ENCODE measurements at regions not wholly inside any gene's neighbourhood (a gene's known extent, or its start where the extent isn't known, plus 50 kb on each side); places are given as distances from the start of the nearest gene placed in this dataset.

DNA sequence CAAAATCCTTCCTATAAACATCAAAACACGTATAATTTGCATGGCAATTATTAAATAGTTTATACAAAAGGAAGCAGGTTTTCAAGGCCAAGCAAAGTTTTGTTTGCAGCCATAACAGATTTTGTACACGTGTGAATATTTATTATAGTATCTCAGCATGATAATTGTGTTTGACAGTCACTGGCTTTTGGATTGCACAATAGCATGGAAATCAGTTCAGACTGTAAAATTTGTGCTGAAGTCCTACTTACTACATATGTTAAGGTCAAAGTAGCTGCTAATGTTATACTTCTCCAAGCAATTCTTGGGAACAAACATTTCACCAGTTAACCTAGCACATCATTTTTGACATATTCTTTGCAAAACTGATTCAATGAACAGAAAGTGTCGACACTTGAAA, 287.6 kb upstream of the POM121L12 start:
- POLR2A ChIA-PET (ENCODE audit: partially characterized antibody): no interaction called here

More for the DNA sequence above, 287.6 kb upstream of the POM121L12 start:
- H3K23me2 ChIP-seq (ENCODE audit: low read depth, low read length): no peaks in the 10 kb centered on the region
- H2AFZ ChIP-seq (ENCODE audit: low read length): no peak overlapping the region
- H3K27me3 ChIP-seq (replicated peaks in 1 of 4; ENCODE audit: control insufficient read depth in 3 of 4, extremely low read depth in 1 of 4, insufficient read depth in 3 of 4, low read length in 3 of 4): no peaks in the 10 kb centered on the region
- H2BK120ac ChIP-seq (replicated peaks; ENCODE audit: low read depth, low read length): no peak overlapping the region
- no peak overlapping the region for H3K4me2 ChIP-seq (ENCODE audit: insufficient read depth in 1 of 2, low read depth in 2 of 2, low read length in 2 of 2)
- no peaks in the 10 kb centered on the region for H3K9me3 ChIP-seq (ENCODE audit: insufficient read depth in 2 of 2, low read depth in 1 of 2, low read length in 1 of 2)
- H3K36me3 ChIP-seq (ENCODE audit: control insufficient read depth in 2 of 4, insufficient read depth in 4 of 4, low read length in 3 of 4): no peaks in the 10 kb centered on the region
- no peak overlapping the region for H2BK15ac ChIP-seq (ENCODE audit: low read length)
- H4K5ac ChIP-seq (ENCODE audit: insufficient read length, low read depth, low read length): no peak overlapping the region
- H2BK5ac ChIP-seq (ENCODE audit: low read depth, low read length): no peak overlapping the region
- H3K27ac ChIP-seq (ENCODE audit: low read depth, low read length): no peak overlapping the region
- H4K20me1 ChIP-seq (replicated peaks in 1 of 2; ENCODE audit: control insufficient read depth in 1 of 2, insufficient read depth in 2 of 2, low read length in 2 of 2): no peaks in the 10 kb centered on the region
- no peak overlapping the region for H3K56ac ChIP-seq (replicated peaks; ENCODE audit: insufficient read length, low read depth, low read length)
- H3K79me1 ChIP-seq (ENCODE audit: low read depth, low read length): no peaks in the 10 kb centered on the region
- no peak overlapping the region for H3K14ac ChIP-seq (ENCODE audit: insufficient read length)
- no peak overlapping the region for H4K8ac ChIP-seq (ENCODE audit: extremely low read depth, insufficient read depth, low read length)
- no peak overlapping the region for H4K91ac ChIP-seq (replicated peaks; ENCODE audit: insufficient read length, low read length)
- H3K4me3 ChIP-seq (ENCODE audit: extremely low read depth in 1 of 4, insufficient read depth in 2 of 4, low read depth in 3 of 4, low read length in 4 of 4): no peak overlapping the region
- FAIRE-seq (no peak), DNase-seq (ENCODE audit: low read depth in 1 of 2, low spot score in 2 of 2) (no peak)
- CTCF ChIA-PET (ENCODE audit: partially characterized antibody): no interaction called here
- no peak overlapping the region for H2AK5ac ChIP-seq (ENCODE audit: low read depth, low read length)
- WGBS, 2 experiments (ENCODE audit: extremely low coverage in 1 of 2, insufficient coverage in 1 of 2, insufficient read length in 1 of 2, insufficient replicate concordance in 2 of 2, low coverage in 1 of 2, low lambda C conversion rate in 2 of 2, missing lambda C conversion rate in 1 of 2): 94% methylated on average over 3 of the region's 3 CpGs; no CpG with 5 or more reads in 1 of the 2 experiments
- TF ChIP-seq KDM5A (IDR thresholded peaks at IDR 0.05; ENCODE audit: low read length): no peak
- TF ChIP-seq CEBPB (IDR thresholded peaks at IDR 0.05; ENCODE audit: low read depth, low read length): peak; percentile 66; the same call in 1 of the 2 replicates
- H3K23ac ChIP-seq (ENCODE audit: insufficient read length): no peak overlapping the region
- no peak overlapping the region for H2BK12ac ChIP-seq (ENCODE audit: low read depth, low read length)
- no peak overlapping the region for H2BK20ac ChIP-seq (ENCODE audit: low read length)
- no peak overlapping the region for H3K4ac ChIP-seq (replicated peaks; ENCODE audit: insufficient read length, low read depth, low read length)
- no peak overlapping the region for H3K9ac ChIP-seq (replicated peaks in 1 of 4; ENCODE audit: extremely low read depth in 1 of 4, low read depth in 3 of 4, low read length in 3 of 4)
- no peaks in the 10 kb centered on the region for H3K4me1 ChIP-seq (replicated peaks in 1 of 4; ENCODE audit: control insufficient read depth in 3 of 4, insufficient read depth in 4 of 4, low read length in 3 of 4)
- no peak overlapping the region for H3K18ac ChIP-seq (ENCODE audit: extremely low read depth, low read length)
- H3K79me2 ChIP-seq (ENCODE audit: control insufficient read depth in 1 of 2, insufficient read depth in 2 of 2, low read length in 2 of 2): no peaks in the 10 kb centered on the region

All from H1 (cell line).